GM13976 (cell line): ENCODE measurements at regions not wholly inside any gene's neighbourhood (a gene's known extent, or its start where the extent isn't known, plus 50 kb on each side); places are given as distances from the start of the nearest gene placed in this dataset.
"Not testable (repeated sequence)": the region's sequence is repeated elsewhere in the genome, so short reads cannot be mapped to it uniquely, and the experiment has no call there.

Source experiments
- DNase-seq: peaks from one replicate; pipeline ENCODE4 v3.0.0; 2012; ENCODE audit warnings: low spot score
- in situ Hi-C: fragments of 300-500 bp; cut with MboI; formaldehyde crosslinking; loops from one replicate; pipeline ENCODE4 v1.12.0; 2022; ENCODE audit warnings: low sequenced_read_pairs, mixed read lengths, inconsistent platforms; ENCODE audit not compliant: unreplicated experiment
- TF ChIP-seq, protein P1 (sequence below): IDR thresholded peaks from 2 replicates; pipeline ENCODE4 v1.5.1; 2012; ENCODE audit warnings: borderline replicate concordance, mild to moderate bottlenecking; ENCODE audit not compliant: insufficient read depth; ENCODE audit errors: extremely low read depth, missing control alignments, control extremely low read depth

DNA sequence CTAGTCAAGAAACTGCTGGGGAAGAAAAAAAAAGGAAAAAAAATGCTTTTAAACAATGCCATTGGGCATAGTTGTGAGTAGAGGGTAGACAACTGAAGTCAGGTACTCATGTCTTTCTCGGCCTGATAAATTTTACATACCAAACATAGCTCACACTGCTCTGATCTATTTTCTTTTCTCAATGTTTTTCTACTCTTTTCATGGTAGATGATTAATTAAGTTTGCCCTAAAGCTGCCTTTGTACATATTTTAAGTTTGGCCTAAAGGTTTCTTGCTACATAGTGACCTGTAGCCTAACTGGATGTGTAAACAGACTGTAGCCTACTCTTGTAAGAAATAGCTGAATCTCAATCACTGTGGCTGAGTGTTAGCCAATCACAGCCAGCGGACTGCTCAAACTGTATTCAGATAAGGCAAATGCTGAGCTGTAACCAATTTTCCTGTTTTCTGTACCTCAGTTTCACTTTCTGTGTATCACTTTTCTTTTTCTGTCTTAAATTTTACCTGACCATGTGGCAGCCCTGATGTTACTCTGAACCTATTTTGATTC is 121.0 kb downstream of the PCDH10 start:
- TF ChIP-seq, protein P1, sequence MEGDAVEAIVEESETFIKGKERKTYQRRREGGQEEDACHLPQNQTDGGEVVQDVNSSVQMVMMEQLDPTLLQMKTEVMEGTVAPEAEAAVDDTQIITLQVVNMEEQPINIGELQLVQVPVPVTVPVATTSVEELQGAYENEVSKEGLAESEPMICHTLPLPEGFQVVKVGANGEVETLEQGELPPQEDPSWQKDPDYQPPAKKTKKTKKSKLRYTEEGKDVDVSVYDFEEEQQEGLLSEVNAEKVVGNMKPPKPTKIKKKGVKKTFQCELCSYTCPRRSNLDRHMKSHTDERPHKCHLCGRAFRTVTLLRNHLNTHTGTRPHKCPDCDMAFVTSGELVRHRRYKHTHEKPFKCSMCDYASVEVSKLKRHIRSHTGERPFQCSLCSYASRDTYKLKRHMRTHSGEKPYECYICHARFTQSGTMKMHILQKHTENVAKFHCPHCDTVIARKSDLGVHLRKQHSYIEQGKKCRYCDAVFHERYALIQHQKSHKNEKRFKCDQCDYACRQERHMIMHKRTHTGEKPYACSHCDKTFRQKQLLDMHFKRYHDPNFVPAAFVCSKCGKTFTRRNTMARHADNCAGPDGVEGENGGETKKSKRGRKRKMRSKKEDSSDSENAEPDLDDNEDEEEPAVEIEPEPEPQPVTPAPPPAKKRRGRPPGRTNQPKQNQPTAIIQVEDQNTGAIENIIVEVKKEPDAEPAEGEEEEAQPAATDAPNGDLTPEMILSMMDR: no peak
- DNase-seq: no peak
- in situ Hi-C loops: no loop called here

DNA sequence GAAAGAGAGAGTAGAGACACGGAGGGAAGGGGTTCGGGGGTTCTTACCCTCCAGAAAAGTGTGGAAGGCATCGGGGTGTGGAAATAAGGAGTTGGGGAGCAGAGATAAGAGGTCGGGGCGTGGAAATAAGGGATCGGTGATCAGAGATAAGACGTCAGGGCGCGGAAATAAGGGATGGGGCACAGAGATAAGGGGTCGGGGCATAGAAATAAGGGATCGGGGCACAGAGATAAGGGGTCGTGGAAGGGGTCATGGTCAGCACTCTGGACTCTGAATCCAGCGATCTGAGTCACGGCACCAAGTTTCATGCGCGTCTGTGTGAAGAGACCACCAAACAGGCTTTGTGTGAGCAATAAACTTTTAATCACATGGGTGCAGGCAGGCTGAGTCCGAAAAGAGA is 119.1 kb downstream of the PCDH10 start:
- DNase-seq: no peak
- TF ChIP-seq, protein P1: no peak
- in situ Hi-C loops: no loop called here

DNA sequence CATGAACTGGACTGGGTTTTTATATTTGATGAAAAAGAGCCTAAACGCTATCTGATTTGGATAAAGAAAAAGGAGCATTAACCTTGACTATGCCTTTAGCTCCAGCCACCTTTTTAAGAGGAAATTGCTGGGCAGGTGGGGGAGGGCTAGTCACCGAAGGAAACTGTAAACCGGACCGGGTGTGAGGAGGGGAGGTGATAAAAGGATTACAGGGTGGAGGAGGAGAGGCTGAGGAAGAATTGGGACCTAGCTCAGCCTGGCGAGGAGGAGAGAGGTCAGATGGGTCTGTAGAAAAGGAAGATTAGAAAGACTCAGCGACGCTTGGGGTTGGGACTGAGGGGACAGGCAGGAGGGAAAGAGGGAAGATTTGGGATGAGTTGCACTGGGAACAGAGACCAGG is 118.4 kb downstream of the PCDH10 start:
- DNase-seq, in situ Hi-C loops: not testable (repeated sequence)

DNA sequence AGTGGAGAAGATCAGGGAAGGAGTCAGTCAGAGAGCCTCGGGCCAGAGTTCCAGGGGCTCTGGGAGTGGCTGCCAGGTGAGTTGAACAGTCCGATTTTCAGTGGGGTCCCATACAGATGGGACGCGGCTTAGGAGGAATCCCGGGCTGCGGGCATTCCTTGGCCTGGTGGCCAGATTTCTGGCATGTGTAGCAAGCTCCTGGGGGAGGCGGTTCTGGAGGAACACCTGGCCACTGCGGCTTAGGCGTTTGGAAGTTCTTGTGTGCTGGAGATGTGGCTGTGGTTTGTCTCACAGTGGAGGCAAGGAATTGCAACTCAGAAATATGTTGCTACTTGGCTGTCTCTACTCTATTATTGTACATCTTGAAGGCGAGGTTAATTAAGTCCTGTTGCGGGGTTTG is 117.9 kb downstream of the PCDH10 start:
- in situ Hi-C loops, DNase-seq: not testable (repeated sequence)

DNA sequence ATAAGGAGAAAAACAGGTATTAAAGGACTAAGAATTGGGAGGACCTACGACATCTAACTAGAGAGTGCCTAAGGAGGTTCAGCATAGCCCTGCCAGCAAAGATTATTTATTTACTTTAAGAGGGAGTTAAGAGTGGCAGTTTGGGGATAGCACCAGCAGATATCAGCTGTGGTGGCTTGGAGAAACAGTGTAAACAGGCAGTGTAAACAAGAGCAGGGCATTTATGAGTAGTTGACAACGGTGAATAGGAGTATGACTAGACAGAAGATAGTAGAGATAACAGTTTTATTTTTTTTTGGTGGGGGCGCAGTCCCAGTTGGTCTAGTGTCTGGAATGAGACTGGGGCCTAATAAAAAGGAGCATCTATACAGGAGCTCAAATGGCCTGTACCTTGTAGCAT is 115.2 kb downstream of the PCDH10 start:
- in situ Hi-C loops, DNase-seq: not testable (repeated sequence)

DNA sequence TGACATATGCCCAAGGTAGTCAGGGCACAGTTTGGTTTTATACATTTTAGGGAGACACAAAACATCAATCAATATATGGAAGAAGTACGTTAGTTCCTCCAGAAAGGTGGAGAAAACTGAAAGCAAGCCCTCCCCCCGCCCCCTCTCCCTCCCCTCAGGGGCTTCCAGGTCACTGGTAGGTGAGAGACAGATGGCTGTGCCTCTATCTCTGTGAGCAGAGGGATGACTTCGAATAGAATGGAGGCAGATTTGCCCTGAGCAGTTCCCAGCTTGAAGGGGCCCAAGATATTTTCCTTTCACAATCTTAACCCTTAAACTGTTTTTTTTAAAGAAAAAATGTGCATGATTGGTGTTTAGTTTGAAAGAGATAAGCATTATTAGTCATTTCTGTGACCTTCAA is 114.0 kb downstream of the PCDH10 start:
- DNase-seq: no peak
- in situ Hi-C loops: no loop called here
- TF ChIP-seq, protein P1: no peak

DNA sequence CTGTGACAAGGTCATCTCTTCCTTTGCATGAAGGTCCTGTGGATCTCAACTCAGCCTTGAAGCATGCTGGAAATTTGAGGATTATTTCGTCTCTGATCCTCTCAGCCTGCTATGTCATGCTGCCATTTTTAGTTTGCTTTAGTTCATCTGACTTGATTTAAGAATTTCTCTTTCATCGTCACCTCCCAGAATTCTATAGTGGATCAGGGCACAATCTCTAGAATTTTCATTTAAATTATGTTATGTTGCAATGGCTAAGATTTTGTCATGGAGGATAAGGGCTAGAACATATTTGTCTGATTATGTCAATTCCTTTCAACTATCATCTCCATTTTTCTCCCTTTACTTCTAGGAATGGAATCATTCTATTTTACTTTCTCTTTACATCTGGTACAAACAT is 98.8 kb downstream of the PCDH10 start:
- TF ChIP-seq, protein P1: no peak
- in situ Hi-C loops: no loop called here
- no peak for DNase-seq

DNA sequence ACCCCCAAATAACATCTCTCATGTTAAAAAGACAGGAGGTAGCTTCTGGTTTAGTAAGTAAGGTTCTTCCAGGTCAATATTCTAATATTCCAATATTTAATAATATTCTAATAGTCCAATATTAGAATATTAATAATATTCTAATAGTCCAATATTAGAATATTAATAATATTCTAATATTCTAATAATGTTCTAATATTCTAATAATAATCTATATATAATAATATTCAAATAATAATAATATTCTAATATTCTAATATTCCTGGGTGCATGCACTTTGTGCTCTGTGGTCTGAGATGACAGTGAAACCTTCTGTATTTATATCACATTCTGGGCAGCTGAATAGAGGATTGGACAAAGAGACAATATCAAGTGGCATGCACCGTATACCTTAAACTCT is 96.1 kb downstream of the PCDH10 start:
- TF ChIP-seq, protein P1: no peak
- no peak for DNase-seq
- in situ Hi-C loops: no loop called here
